ENCODE measurements at regions not wholly inside any gene's neighbourhood (a gene's known extent, or its start where the extent isn't known, plus 50 kb on each side); places are given as distances from the start of the nearest gene placed in this dataset.

DNA sequence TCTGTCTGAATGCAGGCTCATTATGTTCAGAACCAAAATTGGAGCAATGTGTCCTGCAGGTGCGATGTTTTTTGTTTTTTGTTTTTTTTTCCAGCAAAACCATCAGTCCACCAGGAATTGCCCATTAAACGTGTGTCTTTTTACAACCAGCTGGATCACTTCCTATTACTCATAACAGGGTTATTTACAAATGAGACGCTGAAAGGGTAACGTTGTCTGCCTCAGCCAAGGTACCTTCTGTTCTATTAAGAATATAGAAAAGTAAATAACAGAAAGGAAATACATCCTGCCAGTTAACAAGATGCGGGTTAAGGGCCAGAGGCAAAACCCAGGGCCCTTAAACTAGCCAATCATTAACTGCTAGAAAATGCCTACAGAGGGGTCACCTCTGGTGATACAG, 590.4 kb downstream of the TBC1D4 start:
- TF ChIP-seq TCF12 (IDR thresholded peaks at IDR 0.05; ENCODE audit: low read depth), result no peak
- TF ChIP-seq REST (IDR thresholded peaks at IDR 0.05; ENCODE audit: low read depth), result no peak
- no peak for TF ChIP-seq EP300 (IDR thresholded peaks at IDR 0.05; ENCODE audit: borderline replicate concordance)
- TF ChIP-seq MAX (IDR thresholded peaks at IDR 0.05), result no peak
- TF ChIP-seq YY1 (IDR thresholded peaks at IDR 0.05; ENCODE audit: low read depth), result no peak
- TF ChIP-seq CREB1 (IDR thresholded peaks at IDR 0.05; ENCODE audit: low read depth), result no peak
- no peak for TF ChIP-seq TAF1 (IDR thresholded peaks at IDR 0.05; ENCODE audit: low read depth)
- TF ChIP-seq TEAD4 (IDR thresholded peaks at IDR 0.05), result no peak
- TF ChIP-seq NFIC (IDR thresholded peaks at IDR 0.05), result no peak

Data from Ishikawa (cell line).